T-helper 2 cell (primary cell): ENCODE measurements at regions not wholly inside any gene's neighbourhood (a gene's known extent, or its start where the extent isn't known, plus 50 kb on each side); places are given as distances from the start of the nearest gene placed in this dataset.
"Not testable (repeated sequence)": the region's sequence is repeated elsewhere in the genome, so short reads cannot be mapped to it uniquely, and the experiment has no call there.

Experiments used
- DNase-seq, 5 experiments: peaks; one replicate each; pipeline versions ENCODE4 v3.0.0 to v3.0.0-alpha.2; 2012 to 2022

- no peak for DNase-seq
These were observed 63.7 kb upstream of the SYT4 start for GRCh38 chr18:43341014-43341413.

- DNase-seq = no peak
These were observed 72.9 kb upstream of the SYT4 start for GRCh38 chr18:43350176-43350575.

- no peak for DNase-seq
These were observed 87.2 kb upstream of the SYT4 start for GRCh38 chr18:43364535-43364934.

- DNase-seq = peak in 1 of 5 experiments; percentile 69
These were observed 90.6 kb upstream of the SYT4 start for GRCh38 chr18:43367895-43368294.

- DNase-seq = not testable (repeated sequence)
These were observed 92.0 kb upstream of the SYT4 start for GRCh38 chr18:43369311-43369710.

GRCh38 chr18:43372773-43373172 lies 95.5 kb upstream of the SYT4 start:
- DNase-seq = peak in 1 of 5 experiments; percentile 24

GRCh38 chr18:43380104-43380672 lies 102.9 kb upstream of the SYT4 start:
- DNase-seq = no peak

- no peak for DNase-seq
These were observed 105.5 kb upstream of the SYT4 start for GRCh38 chr18:43382641-43383403.

- no peak for DNase-seq
These were observed 111.9 kb upstream of the SYT4 start for GRCh38 chr18:43389163-43389562.

GRCh38 chr18:43392168-43392567 lies 114.9 kb upstream of the SYT4 start:
- DNase-seq = no peak

GRCh38 chr18:43393174-43393573 lies 115.9 kb upstream of the SYT4 start:
- DNase-seq = peak in 1 of 5 experiments; percentile 74

GRCh38 chr18:43396266-43396665 lies 119.0 kb upstream of the SYT4 start:
- DNase-seq = peak in 1 of 5 experiments; percentile 25

GRCh38 chr18:43398601-43399000 lies 121.3 kb upstream of the SYT4 start:
- DNase-seq = no peak

GRCh38 chr18:43405097-43405496 lies 127.8 kb upstream of the SYT4 start:
- peak in 1 of 5 experiments; percentile 44 for DNase-seq

- DNase-seq = no peak
These were observed 136.7 kb upstream of the SYT4 start for GRCh38 chr18:43414006-43414405.

- DNase-seq = no peak
These were observed 142.8 kb upstream of the SYT4 start for GRCh38 chr18:43420091-43420490.

- no peak for DNase-seq
These were observed 143.7 kb upstream of the SYT4 start for GRCh38 chr18:43420950-43421349.

- no peak for DNase-seq
These were observed 145.2 kb upstream of the SYT4 start for GRCh38 chr18:43422518-43422917.

GRCh38 chr18:43435851-43436250 lies 158.6 kb upstream of the SYT4 start:
- no peak for DNase-seq

- no peak for DNase-seq
These were observed 164.8 kb upstream of the SYT4 start for GRCh38 chr18:43442131-43442530.

- no peak for DNase-seq
These were observed 165.3 kb upstream of the SYT4 start for GRCh38 chr18:43442571-43442970.

- DNase-seq = no peak
These were observed 188.2 kb upstream of the SYT4 start for GRCh38 chr18:43465483-43465882.

- DNase-seq = no peak
These were observed 194.6 kb upstream of the SYT4 start for GRCh38 chr18:43471873-43472272.

GRCh38 chr18:43481069-43481468 lies 203.8 kb upstream of the SYT4 start:
- no peak for DNase-seq

GRCh38 chr18:43482136-43482535 lies 204.8 kb upstream of the SYT4 start:
- no peak for DNase-seq
